Retinal pigment epithelial cell (primary cell): ENCODE measurements at regions not wholly inside any gene's neighbourhood (a gene's known extent, or its start where the extent isn't known, plus 50 kb on each side); places are given as distances from the start of the nearest gene placed in this dataset.

Experiments used
- DNase-seq: peaks from one replicate; pipeline ENCODE4 v3.0.0-alpha.2; 2010; ENCODE audit warnings: low read depth
- H3K4me3 ChIP-seq: 2 replicates; pipeline ENCODE4 v1.5.1; 2011; ENCODE audit warnings: mild to moderate bottlenecking, low read length, control low read depth, moderate library complexity
- TF ChIP-seq, protein P1 (sequence below): conservative IDR thresholded peaks from 2 replicates; pipeline ENCODE4 v1.5.1; 2011; ENCODE audit warnings: low read depth, low read length, control low read depth, inconsistent platforms

DNA sequence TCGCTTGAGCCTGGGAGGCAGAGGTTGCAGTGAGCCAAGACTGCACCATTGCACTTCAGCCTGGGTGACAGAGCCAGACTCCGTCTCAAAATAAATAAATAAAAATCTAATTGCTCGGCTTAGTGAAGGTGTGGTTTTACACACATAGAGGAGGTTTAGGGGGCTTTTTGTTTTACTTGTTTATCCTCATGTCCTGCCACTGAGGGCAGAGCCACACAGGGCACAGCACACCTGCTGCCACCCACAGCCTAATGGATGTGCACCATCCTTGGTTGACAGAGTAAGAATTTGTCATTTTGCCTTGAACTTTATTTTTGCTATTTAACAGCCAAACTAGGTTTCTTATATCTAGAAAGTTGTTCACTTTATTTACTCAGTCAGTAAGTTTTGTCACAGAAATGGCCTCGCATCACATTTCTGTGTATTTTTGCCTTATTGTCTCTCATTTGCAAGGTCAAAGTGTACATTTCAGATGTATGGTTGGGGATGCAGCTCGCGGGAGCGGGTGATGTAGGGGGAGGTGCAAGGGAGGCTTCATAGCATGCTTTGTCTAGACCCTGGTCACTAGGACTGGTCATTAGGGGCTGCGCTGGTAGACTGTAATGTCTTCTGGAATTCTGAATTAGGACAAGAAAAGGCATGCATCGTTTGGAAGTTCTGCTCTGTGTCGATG, 67.8 kb upstream of the NAA20 start:
- TF ChIP-seq, protein P1, sequence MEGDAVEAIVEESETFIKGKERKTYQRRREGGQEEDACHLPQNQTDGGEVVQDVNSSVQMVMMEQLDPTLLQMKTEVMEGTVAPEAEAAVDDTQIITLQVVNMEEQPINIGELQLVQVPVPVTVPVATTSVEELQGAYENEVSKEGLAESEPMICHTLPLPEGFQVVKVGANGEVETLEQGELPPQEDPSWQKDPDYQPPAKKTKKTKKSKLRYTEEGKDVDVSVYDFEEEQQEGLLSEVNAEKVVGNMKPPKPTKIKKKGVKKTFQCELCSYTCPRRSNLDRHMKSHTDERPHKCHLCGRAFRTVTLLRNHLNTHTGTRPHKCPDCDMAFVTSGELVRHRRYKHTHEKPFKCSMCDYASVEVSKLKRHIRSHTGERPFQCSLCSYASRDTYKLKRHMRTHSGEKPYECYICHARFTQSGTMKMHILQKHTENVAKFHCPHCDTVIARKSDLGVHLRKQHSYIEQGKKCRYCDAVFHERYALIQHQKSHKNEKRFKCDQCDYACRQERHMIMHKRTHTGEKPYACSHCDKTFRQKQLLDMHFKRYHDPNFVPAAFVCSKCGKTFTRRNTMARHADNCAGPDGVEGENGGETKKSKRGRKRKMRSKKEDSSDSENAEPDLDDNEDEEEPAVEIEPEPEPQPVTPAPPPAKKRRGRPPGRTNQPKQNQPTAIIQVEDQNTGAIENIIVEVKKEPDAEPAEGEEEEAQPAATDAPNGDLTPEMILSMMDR: no peak
- H3K4me3 ChIP-seq: no peak overlapping the region
- no peak for DNase-seq

DNA sequence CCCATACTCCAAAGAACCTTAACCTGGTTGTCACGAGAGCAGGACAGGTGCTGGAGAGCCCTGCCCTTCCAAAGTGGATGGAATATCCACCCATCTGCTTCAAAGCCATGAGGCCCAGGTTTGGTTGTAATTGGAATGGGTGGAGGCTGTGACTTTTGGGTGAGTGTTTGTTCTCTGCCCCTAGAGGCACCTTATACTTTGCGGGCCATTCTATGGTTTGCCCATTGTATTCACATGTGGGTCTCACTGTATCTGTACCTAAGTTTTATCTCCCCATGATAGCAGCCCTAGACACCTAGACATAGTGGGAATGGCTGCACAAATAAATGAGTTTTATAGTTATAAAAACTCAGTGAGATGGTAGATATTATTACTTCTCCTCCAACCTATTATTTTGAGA, 67.1 kb upstream of the NAA20 start:
- TF ChIP-seq, protein P1: no peak
- no peak for DNase-seq
- no peak overlapping the region for H3K4me3 ChIP-seq

GRCh38 chr20:19952392-19952791, 64.8 kb upstream of the NAA20 start:
- DNase-seq: no peak
- H3K4me3 ChIP-seq: no peak overlapping the region
- TF ChIP-seq, protein P1: no peak

DNA sequence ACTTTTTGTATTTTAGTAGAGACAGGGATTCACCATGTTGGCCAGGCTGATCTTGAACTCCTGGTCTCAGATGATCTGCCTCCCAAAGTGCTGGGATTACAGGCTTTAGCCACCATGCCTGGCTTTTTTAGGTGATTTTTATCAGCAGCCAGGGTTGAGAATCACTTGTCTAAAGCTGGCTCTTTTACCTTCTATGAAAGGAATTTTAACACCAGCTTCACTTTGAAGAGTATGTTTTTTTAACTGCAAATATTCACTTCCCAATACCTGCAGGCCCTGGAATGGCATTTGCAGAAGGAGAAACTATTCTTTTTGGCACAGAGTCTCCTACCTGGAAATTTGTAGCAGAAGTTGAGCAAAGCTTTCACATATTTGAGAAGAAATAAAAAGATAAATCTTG, 63.6 kb upstream of the NAA20 start:
- H3K4me3 ChIP-seq: no peak overlapping the region
- TF ChIP-seq, protein P1: no peak
- no peak for DNase-seq

DNA sequence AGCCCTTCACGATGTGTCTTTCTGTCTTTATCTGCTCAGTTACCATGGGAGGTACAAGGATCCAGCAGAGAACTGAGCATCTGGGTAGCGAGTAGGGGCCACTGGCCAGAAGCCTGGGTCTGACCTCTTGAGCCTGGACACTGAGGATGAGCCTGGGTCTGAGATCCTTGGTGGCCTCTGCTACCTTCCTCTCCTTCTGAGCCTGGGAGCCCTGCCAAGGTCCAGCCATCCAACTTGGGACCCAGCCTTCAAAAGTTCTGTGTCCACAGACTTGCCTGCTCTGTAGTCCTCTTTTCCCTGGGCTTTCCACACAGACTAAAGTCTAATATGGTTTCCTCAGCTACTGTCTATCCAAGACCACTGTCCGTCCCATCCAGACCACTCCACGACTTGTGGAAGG, 60.2 kb upstream of the NAA20 start:
- no peak overlapping the region for H3K4me3 ChIP-seq
- TF ChIP-seq, protein P1: no peak
- no peak for DNase-seq

DNA sequence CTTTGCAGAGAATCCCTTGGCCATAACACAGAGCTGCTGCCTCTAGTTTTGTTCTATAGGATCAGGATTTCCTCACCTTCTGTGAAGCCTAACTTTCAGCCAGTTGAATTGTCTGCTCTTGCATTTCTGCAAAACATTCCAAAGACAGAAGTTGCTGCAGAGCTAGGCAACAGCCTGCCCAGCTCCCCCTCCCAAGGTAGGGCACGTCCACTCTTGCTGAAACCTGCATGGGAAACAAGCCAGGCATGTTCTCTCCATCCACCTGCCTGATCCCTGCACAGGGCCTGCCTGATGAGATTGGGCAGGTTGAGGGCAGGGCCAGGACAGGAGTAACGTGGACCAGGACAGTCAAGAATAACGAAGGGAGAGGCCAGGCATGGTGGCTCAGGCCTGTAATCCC, 58.9 kb upstream of the NAA20 start:
- no peak overlapping the region for H3K4me3 ChIP-seq
- DNase-seq: no peak
- TF ChIP-seq, protein P1: no peak

DNA sequence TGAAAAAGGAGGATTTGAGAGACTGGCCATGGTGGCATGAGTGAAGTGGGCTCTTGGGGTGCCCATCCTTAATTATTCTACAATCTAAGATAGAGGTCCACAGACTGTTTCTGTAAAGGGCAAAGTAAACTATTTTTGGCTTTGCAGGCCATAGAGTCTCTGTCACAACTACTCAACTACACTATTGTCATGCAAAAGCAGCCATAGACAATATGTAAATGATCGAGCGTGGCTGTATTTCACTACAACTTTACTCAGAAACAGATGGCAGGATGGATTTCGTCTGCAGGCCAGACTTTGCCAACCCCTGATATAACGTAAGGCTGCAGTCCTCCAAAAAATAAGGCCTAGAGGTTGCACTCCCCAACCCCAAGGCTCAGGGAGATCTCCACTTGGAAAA, 58.2 kb upstream of the NAA20 start:
- no peak for DNase-seq
- H3K4me3 ChIP-seq: no peak overlapping the region
- TF ChIP-seq, protein P1: no peak
